ENCODE measurements at regions not wholly inside any gene's neighbourhood (a gene's known extent, or its start where the extent isn't known, plus 50 kb on each side); places are given as distances from the start of the nearest gene placed in this dataset.

DNA sequence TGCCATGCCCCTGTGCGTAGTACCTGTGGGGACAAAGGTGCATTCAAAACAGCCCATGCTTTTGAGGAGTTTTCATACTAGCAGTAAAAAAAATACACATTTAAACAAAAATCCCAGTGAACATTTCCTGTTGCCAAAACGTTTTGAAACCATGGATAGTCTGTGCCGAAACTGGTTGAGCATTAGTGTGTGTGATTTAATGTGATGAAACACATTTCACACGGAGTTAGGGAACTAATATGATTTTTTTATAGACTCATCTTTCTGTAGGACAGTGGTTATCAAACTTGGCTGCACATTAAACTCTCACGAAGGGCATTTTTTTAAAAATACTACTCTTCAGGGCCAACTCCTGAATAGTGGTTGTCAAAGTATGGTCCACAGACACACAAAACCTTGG is 111.8 kb upstream of the CREB5 start:
- Mint-ChIP-seq H3K4me1 (peaks cover 8% of the 10 kb centered on the region), H3K4me3 (no peak overlapping the region), H3K27ac (no peak overlapping the region), H3K27me3 (no peaks in the 10 kb centered on the region), H3K36me3 (no peaks in the 10 kb centered on the region), H3K9me3 (no peaks in the 10 kb centered on the region)
- DNase-seq (ENCODE audit: low spot score in 2 of 2) = no peak
- ATAC-seq (ENCODE audit: low read depth) = no peak

DNA sequence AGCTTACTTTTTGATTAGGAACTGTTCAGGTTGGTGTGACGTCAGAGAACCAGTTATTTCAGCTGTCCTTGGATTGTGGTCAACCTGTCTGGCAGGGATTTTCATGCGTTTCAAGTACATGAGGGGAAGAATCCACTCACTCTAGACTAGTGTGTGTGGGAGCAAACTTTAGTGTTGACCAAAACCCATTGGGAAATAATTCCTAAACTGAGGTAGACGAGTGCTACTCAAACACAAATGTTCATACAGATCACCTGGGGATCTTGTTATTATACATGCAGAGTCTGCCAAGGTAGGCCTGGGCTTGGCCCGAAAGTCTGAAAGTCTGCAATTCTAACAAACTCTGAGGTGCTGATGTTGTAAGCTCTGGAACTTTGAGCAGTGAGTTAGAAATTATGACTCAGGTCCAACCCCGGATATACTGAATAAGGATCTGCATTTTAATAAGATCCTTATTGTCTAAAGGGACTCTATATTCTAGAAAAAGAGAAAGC is 111.1 kb upstream of the CREB5 start:
- H3K36me3 Mint-ChIP-seq = no peaks in the 10 kb centered on the region
- H3K4me1 Mint-ChIP-seq = peaks cover 8% of the 10 kb centered on the region
- no peaks in the 10 kb centered on the region for H3K9me3 Mint-ChIP-seq
- DNase-seq (ENCODE audit: low spot score in 2 of 2) = no peak
- no peak for ATAC-seq (ENCODE audit: low read depth)
- no peak overlapping the region for H3K4me3 Mint-ChIP-seq
- no peaks in the 10 kb centered on the region for H3K27me3 Mint-ChIP-seq
- H3K27ac Mint-ChIP-seq = no peak overlapping the region

DNA sequence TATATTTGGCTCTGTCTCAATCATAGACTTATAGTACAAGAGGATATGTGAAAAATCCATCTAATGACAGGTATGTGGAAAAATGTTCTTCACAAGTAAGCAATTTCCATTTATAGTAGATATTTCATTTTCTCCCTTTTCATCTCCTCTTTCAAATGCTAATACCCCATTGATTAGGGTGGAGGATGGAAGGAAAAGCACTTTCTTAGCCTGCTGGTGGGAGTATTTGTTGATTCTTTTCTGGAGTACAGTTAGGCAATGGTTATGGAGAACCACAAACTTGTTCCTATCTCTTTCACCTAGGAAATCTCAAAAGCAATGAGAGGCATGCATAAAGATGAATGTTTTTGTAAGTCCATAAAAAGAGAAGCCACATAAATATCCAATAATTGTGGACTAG is 108.0 kb upstream of the CREB5 start:
- H3K27ac Mint-ChIP-seq = no peak overlapping the region
- no peak for ATAC-seq (ENCODE audit: low read depth)
- H3K27me3 Mint-ChIP-seq = peaks cover 2% of the 10 kb centered on the region
- H3K36me3 Mint-ChIP-seq = no peaks in the 10 kb centered on the region
- no peak overlapping the region for H3K4me3 Mint-ChIP-seq
- no peak for DNase-seq (ENCODE audit: low spot score in 2 of 2)
- no peaks in the 10 kb centered on the region for H3K9me3 Mint-ChIP-seq
- H3K4me1 Mint-ChIP-seq = no peaks in the 10 kb centered on the region

DNA sequence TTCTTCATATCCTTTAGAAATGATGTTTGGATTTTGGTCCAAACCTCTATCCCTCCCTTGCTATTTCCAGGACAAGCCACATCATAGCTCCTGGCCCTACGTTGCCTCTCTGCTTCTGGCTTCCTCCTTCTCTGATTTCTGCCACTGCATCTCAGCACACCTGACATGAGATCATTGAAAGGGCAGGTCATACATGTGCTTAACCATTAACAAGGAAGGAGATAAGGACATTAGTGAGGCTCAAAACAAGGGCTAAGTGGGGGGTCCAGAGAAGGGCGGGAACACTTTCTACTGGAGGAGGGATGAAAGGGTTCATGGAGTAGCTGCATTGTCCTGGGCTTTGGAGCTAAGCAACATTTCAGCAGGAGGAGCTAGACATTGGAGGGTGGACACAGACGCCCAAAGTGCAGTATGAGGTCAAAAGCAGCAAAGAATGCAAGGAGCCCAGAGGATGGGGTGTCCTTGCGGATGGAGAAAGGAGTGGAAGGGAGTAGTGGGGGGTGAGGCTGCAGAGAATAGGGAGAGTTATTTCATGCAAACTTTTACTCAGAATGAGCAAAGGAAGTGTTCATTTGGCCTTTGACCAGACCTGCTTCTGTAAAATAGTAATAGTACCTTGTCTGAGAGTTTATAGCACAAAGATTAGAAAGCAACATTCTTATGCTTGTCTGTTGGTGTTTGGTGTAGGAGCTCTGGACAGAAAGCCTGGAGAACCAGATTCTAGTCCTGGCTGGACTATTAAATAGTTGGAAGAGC is 102.4 kb upstream of the CREB5 start:
- H3K4me1 Mint-ChIP-seq = no peaks in the 10 kb centered on the region
- H3K4me3 Mint-ChIP-seq = no peak overlapping the region
- ATAC-seq (ENCODE audit: low read depth) (no peak), DNase-seq (ENCODE audit: low spot score in 2 of 2) (no peak)
- no peaks in the 10 kb centered on the region for H3K9me3 Mint-ChIP-seq
- no peaks in the 10 kb centered on the region for H3K36me3 Mint-ChIP-seq
- no peak overlapping the region for H3K27ac Mint-ChIP-seq
- peaks cover 14% of the 10 kb centered on the region for H3K27me3 Mint-ChIP-seq

DNA sequence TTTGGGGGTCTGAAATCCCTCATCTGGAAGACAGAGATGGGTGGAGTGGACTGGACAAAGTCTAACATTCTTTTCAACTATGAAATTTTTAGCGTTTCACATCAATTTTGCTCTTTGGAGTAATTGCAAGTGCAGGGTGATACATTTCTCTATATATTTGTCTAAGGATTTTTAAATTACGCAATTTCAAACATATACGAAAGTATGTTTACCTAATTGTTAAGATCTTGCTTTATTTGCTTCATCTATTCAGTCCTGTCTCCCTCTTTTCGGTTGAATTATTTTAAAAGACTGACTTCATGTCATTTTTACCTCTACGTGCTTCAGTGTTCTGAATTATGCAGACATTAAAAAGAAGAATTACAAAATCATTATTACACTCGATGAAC is 101.9 kb upstream of the CREB5 start:
- DNase-seq (ENCODE audit: low spot score in 2 of 2) (no peak), ATAC-seq (ENCODE audit: low read depth) (no peak)
- Mint-ChIP-seq H3K4me1 (peaks cover under 1% of the 10 kb centered on the region), H3K27ac (no peak overlapping the region), H3K27me3 (peaks cover 14% of the 10 kb centered on the region), H3K9me3 (no peaks in the 10 kb centered on the region), H3K36me3 (peaks cover under 1% of the 10 kb centered on the region), H3K4me3 (no peak overlapping the region)

DNA sequence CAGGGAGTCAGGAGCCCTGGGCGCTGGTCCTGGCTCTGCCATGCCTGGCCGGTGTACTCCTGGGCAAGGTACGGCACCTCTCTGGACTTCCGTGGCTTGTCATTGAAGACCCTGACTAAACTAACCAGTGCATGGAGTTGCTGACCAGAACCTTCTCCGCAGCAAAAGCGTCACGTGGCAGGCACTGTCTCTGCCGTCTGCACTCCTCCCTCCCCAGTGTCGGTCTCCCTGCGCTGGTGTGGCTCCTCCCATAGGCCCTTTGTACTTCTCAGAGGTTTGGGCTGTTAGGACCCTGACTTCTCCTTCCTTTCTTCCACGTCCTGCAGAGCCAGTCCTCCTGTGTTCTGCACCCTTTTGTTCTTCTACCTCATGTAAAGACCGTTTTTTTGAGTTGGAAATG is 100.6 kb upstream of the CREB5 start:
- H3K27ac Mint-ChIP-seq = no peak overlapping the region
- peaks cover 17% of the 10 kb centered on the region for H3K27me3 Mint-ChIP-seq
- DNase-seq (ENCODE audit: low spot score in 2 of 2) (no peak), ATAC-seq (ENCODE audit: low read depth) (no peak)
- peaks cover 2% of the 10 kb centered on the region for H3K36me3 Mint-ChIP-seq
- H3K4me3 Mint-ChIP-seq = no peak overlapping the region
- no peaks in the 10 kb centered on the region for H3K9me3 Mint-ChIP-seq
- H3K4me1 Mint-ChIP-seq = peaks cover 2% of the 10 kb centered on the region

DNA sequence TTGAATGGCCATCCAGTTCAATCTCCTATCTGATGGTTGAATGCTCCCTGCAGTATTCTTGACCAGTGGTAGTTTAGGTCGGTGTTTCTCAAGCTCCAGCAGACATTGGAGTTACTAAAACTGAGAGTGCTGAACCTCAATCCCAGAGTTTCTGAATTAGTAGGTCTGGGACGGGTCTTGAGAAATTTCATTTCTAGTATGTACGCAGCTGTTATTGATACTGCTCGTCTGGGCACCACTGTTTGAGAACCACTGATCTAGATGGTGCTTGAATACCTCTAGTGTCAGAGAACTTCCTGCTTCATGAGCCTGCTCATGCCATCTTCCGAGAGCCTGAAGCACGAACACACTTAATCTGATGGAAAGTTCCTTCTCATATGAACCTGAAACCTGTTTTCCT is 99.4 kb upstream of the CREB5 start:
- Mint-ChIP-seq H3K36me3 (peaks cover 2% of the 10 kb centered on the region), H3K27ac (no peak overlapping the region), H3K4me3 (no peak overlapping the region), H3K4me1 (peaks cover 2% of the 10 kb centered on the region), H3K9me3 (no peaks in the 10 kb centered on the region), H3K27me3 (peaks cover 15% of the 10 kb centered on the region)
- no peak for DNase-seq (ENCODE audit: low spot score in 2 of 2)
- no peak for ATAC-seq (ENCODE audit: low read depth)

DNA sequence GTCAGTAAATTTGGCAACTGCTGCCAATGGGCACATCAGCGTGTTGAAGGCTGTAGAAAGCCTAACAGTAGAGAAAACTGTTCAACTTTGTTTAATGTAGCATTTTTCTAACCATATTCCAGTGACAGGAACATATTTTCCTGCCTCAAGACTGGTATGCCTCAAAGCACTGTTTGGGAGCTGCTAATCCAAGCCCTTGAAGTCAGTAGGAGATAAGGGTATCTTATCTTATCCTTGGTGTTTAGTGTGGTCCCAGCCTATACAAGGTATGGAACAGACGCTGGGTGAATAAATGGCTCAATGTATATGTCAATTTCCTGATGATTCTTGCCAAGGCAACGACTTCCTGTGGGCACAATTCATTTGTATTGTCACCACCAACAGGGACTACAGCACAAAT is 97.5 kb upstream of the CREB5 start:
- no peak for DNase-seq (ENCODE audit: low spot score in 2 of 2)
- Mint-ChIP-seq H3K9me3 (no peaks in the 10 kb centered on the region), H3K4me3 (no peak overlapping the region), H3K27ac (no peak overlapping the region), H3K36me3 (peaks cover 2% of the 10 kb centered on the region), H3K27me3 (peaks cover 14% of the 10 kb centered on the region), H3K4me1 (peaks cover 2% of the 10 kb centered on the region)
- ATAC-seq (ENCODE audit: low read depth) = no peak

DNA sequence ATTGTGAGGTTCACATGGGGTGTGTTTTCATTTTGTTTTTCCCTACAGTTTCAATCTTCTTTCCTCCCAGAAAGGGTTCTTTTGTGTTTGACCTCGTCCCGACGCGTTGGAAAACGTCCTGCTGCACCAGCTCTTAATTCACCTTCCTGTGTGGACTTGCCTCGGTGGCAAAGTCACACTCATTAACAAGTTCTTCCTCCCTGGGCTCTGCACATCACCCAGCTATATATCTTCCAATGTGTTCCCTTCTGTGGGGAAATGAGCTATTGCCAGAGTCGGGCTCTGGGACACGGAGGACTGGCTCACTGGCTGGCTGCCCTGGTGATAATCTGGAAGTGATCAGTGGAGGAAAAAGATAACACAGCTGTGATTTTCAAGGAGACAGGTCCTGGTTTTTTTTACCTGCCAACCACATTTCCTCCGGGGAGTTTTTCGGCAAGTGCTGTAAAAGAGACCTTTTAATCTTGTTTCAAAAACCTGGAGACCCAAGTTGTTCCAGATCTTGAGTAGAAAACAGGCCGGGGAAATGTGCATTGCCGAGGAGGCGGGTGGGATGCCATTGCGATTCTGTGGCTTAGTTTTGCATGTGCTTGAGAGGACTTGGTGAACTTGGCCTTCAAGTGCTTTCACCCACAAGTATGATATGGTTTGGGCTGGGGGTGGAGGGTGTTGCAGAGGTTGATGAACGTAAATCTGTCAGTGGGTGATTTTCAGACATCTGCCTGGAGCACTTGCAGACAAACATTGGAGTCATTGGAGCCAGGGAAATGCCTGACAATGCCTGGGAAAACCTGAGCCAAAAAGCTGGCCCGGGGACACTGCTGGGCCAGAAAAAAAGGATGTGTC is 96.5 kb upstream of the CREB5 start:
- no peak for DNase-seq (ENCODE audit: low spot score in 2 of 2)
- H3K36me3 Mint-ChIP-seq = peaks cover 2% of the 10 kb centered on the region
- no peak overlapping the region for H3K27ac Mint-ChIP-seq
- peaks cover 12% of the 10 kb centered on the region for H3K27me3 Mint-ChIP-seq
- no peaks in the 10 kb centered on the region for H3K9me3 Mint-ChIP-seq
- peaks cover 2% of the 10 kb centered on the region for H3K4me1 Mint-ChIP-seq
- no peak overlapping the region for H3K4me3 Mint-ChIP-seq
- no peak for ATAC-seq (ENCODE audit: low read depth)

DNA sequence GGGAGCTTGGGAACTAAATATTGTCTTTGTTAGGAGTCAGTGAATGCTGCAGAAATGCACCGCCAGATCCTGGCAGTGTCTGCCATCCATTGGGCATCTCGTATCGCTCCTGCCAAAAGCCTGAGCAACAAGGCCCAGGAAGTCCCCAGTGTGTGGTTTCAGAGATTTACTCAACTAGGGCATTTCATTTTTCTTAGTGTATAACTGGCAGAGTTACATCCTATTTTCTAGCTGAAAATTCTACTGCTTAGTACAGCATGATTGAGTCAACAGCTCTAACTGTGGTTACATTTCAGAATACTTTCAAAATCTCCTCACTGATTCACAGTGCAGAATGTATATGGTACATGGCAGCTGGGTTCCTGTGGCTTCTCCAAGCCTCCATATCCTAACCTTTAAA is 95.8 kb upstream of the CREB5 start:
- DNase-seq (ENCODE audit: low spot score in 2 of 2) (no peak), ATAC-seq (ENCODE audit: low read depth) (no peak)
- Mint-ChIP-seq H3K4me1 (peaks cover 2% of the 10 kb centered on the region), H3K36me3 (peaks cover 2% of the 10 kb centered on the region), H3K9me3 (no peaks in the 10 kb centered on the region), H3K27ac (no peak overlapping the region), H3K4me3 (no peak overlapping the region), H3K27me3 (peaks cover 12% of the 10 kb centered on the region)

DNA sequence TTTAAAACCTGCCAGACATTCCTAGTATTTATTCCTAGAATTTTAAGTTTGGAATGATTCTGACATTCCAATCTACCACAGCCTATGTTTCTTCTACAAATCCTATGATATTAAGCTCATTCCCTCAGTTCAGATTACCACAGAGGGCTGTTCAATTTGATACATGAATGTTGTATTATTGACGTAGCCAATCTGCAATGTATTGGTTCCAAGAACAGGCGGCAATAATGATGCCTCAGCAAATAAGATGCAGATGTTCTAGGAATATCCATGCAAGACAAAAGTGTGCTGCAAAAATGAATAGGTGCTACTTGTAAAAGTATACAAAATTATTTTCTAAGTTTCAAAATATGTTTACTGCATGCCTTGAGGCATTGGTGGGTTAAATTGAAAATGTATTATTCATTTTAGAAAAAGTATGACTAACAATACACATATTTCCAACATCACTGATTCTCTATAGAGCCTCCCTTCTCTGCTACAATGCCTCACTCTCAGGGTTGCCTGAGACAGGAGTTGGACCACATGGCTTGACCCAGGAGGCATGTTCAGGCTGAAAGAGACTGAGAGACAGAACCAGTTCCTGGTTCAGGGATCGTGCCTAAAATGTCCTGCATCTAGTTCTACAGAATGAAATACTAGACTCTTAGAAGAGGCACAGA is 94.1 kb upstream of the CREB5 start:
- Mint-ChIP-seq H3K27me3 (peaks cover 8% of the 10 kb centered on the region), H3K9me3 (no peaks in the 10 kb centered on the region), H3K4me1 (peaks cover 2% of the 10 kb centered on the region), H3K4me3 (no peak overlapping the region), H3K27ac (no peak overlapping the region), H3K36me3 (peaks cover 2% of the 10 kb centered on the region)
- no peak for DNase-seq (ENCODE audit: low spot score in 2 of 2)
- no peak for ATAC-seq (ENCODE audit: low read depth)

DNA sequence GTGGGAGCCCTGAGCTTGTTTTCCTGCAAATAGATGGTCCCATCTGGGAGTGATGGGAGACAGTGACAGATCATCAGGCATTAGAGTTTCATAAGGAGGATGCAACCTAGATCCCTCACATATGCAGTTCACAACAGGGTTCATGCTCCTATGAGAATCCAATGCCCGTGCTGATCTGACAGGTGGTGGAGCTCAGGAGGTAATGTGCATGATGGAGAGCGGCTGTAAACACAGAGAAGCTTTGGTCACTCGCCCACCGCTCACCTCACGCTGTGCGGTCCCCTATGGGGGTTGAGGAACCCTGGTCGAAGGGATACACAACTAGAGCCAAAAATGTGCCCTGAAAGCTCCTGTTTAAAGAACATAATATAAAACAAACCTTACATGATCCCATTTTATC is 88.5 kb upstream of the CREB5 start:
- no peak overlapping the region for H3K4me3 Mint-ChIP-seq
- ATAC-seq (ENCODE audit: low read depth) (no peak), DNase-seq (ENCODE audit: low spot score in 2 of 2) (no peak)
- no peaks in the 10 kb centered on the region for H3K9me3 Mint-ChIP-seq
- H3K4me1 Mint-ChIP-seq = no peaks in the 10 kb centered on the region
- H3K27me3 Mint-ChIP-seq = peaks cover 1% of the 10 kb centered on the region
- H3K36me3 Mint-ChIP-seq = no peaks in the 10 kb centered on the region
- no peak overlapping the region for H3K27ac Mint-ChIP-seq

DNA sequence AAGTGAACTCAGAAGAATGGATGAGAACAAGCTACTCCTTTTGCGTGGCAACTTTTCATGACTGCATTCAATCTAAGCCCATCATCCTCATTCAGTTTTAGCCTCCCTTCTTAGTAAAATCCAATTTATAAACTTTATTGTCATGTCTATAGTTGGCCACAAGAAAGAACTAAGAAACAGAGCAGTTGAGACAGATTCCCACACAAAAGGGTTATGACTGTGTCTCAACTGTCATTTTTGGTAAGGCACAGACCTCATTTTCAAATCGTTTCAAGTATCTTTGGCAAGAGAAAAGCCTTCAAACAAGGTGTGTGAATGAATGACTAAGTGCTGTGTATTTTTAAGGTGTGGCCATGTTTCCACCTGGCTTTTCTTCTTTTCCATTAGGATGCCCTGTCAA is 84.2 kb upstream of the CREB5 start:
- H3K4me1 Mint-ChIP-seq = peaks cover 12% of the 10 kb centered on the region
- no peaks in the 10 kb centered on the region for H3K9me3 Mint-ChIP-seq
- no peak overlapping the region for H3K4me3 Mint-ChIP-seq
- ATAC-seq (ENCODE audit: low read depth) (no peak), DNase-seq (ENCODE audit: low spot score in 2 of 2) (no peak)
- no peaks in the 10 kb centered on the region for H3K27me3 Mint-ChIP-seq
- no peak overlapping the region for H3K27ac Mint-ChIP-seq
- no peaks in the 10 kb centered on the region for H3K36me3 Mint-ChIP-seq
